ENCODE measurements at regions not wholly inside any gene's neighbourhood (a gene's known extent, or its start where the extent isn't known, plus 50 kb on each side); places are given as distances from the start of the nearest gene placed in this dataset.

DNA sequence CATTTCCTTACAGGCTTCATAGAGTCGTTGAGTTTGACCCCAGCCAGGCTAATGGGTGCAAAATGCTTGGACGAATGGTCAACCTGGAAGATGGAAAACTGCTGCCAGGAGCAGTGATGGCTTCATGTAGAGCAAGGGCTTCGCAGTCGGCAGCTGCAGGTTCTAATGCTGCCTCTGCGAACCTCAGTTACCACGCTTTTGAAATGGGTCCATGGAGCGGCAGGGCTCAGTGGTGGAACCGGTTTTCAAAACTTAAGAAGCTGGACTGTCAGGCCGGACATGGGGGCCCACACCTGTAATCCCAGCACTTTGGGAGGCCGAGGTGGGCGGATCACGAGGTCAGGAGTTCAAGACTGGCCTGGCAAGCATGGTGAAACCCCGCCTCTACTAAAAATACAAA lies 55.9 kb upstream of the PRR5 start:
- DNase-seq (ENCODE audit: low spot score) (no peak), ATAC-seq (no peak)
- TF ChIP-seq ZNF281 (CRISPR knock-in tag; IDR thresholded peaks at IDR 0.05) (no peak), ZNF671 (CRISPR knock-in tag; IDR thresholded peaks at IDR 0.05) (no peak), NR3C1 (CRISPR knock-in tag; conservative IDR thresholded peaks at IDR 0.05; ENCODE audit: low read depth) (no peak), ZNF219 (CRISPR knock-in tag; IDR thresholded peaks at IDR 0.05; ENCODE audit: borderline replicate concordance) (no peak), SP1 (CRISPR knock-in tag; conservative IDR thresholded peaks at IDR 0.05) (no peak), MAX (CRISPR knock-in tag; IDR thresholded peaks at IDR 0.05) (no peak), TEAD1 (CRISPR knock-in tag; IDR thresholded peaks at IDR 0.05) (no peak), FOXK1 (CRISPR knock-in tag; IDR thresholded peaks at IDR 0.05) (no peak)
- TF ChIP-seq, protein P1, sequence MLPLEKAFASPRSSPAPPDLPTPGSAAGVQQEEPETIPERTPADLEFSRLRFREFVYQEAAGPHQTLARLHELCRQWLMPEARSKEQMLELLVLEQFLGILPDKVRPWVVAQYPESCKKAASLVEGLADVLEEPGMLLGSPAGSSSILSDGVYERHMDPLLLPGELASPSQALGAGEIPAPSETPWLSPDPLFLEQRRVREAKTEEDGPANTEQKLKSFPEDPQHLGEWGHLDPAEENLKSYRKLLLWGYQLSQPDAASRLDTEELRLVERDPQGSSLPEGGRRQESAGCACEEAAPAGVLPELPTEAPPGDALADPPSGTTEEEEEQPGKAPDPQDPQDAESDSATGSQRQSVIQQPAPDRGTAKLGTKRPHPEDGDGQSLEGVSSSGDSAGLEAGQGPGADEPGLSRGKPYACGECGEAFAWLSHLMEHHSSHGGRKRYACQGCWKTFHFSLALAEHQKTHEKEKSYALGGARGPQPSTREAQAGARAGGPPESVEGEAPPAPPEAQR (CRISPR knock-in tag; IDR thresholded peaks at IDR 0.05) = no peak
- TF ChIP-seq, protein P2, sequence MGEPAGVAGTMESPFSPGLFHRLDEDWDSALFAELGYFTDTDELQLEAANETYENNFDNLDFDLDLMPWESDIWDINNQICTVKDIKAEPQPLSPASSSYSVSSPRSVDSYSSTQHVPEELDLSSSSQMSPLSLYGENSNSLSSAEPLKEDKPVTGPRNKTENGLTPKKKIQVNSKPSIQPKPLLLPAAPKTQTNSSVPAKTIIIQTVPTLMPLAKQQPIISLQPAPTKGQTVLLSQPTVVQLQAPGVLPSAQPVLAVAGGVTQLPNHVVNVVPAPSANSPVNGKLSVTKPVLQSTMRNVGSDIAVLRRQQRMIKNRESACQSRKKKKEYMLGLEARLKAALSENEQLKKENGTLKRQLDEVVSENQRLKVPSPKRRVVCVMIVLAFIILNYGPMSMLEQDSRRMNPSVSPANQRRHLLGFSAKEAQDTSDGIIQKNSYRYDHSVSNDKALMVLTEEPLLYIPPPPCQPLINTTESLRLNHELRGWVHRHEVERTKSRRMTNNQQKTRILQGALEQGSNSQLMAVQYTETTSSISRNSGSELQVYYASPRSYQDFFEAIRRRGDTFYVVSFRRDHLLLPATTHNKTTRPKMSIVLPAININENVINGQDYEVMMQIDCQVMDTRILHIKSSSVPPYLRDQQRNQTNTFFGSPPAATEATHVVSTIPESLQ (CRISPR knock-in tag; IDR thresholded peaks at IDR 0.05) = no peak
- TF ChIP-seq, protein P3, sequence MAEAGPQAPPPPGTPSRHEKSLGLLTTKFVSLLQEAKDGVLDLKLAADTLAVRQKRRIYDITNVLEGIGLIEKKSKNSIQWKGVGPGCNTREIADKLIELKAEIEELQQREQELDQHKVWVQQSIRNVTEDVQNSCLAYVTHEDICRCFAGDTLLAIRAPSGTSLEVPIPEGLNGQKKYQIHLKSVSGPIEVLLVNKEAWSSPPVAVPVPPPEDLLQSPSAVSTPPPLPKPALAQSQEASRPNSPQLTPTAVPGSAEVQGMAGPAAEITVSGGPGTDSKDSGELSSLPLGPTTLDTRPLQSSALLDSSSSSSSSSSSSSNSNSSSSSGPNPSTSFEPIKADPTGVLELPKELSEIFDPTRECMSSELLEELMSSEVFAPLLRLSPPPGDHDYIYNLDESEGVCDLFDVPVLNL (CRISPR knock-in tag; IDR thresholded peaks at IDR 0.05; ENCODE audit: borderline replicate concordance, low read depth) = no peak
- ChIA-PET CTCF (interaction anchor here (0.5 to 6.3 kb wide), 8 partner anchors 15 to 653 kb away, joined by 3 to 31 read pairs (median 4); no protein-coding TSS in a partner anchor), POLR2A (no interaction called here)
- no peaks in the 10 kb centered on the region; the same call in 1 of the 2 replicates for H3K27me3 Mint-ChIP-seq (ENCODE audit: low read depth)
- no peaks in the 10 kb centered on the region for H3K36me3 Mint-ChIP-seq
- no peaks in the 10 kb centered on the region for H3K9me3 Mint-ChIP-seq
- no peak overlapping the region for H3K27ac Mint-ChIP-seq
- no peaks in the 10 kb centered on the region for H3K4me1 Mint-ChIP-seq
- no peak overlapping the region for H3K4me3 Mint-ChIP-seq

DNA sequence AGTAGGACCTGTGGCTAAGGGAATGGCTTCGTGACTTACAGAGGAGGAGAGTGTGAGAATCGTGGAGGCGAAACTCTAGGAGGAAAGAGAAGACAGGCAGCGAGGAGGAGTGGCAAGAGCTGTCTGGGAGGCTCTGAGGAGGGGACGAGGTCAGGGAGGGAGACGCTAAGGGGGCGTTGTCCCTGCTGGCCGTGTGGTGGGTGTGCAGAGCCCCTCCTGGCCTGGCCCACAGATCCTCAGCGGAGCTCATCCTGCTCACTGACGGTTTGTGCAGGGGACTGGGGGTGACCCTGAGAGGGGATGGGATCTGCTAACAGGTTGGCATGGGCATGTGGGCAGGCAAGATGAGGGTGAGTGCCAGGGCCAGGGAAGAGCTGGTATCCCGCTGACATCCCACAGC lies 56.5 kb upstream of the PRR5 start:
- DNase-seq (ENCODE audit: low spot score) (no peak), ATAC-seq (no peak)
- Mint-ChIP-seq H3K27ac (no peak overlapping the region), H3K36me3 (no peaks in the 10 kb centered on the region), H3K9me3 (no peaks in the 10 kb centered on the region), H3K4me1 (no peaks in the 10 kb centered on the region), H3K4me3 (no peak overlapping the region), H3K27me3 (ENCODE audit: low read depth) (no peaks in the 10 kb centered on the region; the same call in 1 of the 2 replicates)
- ChIA-PET CTCF (interaction anchor here (0.5 to 6.3 kb wide), 6 partner anchors 15 to 652 kb away, joined by 3 to 31 read pairs (median 6); no protein-coding TSS in a partner anchor), POLR2A (no interaction called here)
- TF ChIP-seq GRHL2 (CRISPR knock-in tag; IDR thresholded peaks at IDR 0.05; ENCODE audit: insufficient replicate concordance, severe bottlenecking) (no peak), ZNF138 (CRISPR knock-in tag; conservative IDR thresholded peaks at IDR 0.05) (no peak), NR2C2 (CRISPR knock-in tag; IDR thresholded peaks at IDR 0.05) (no peak), ZBTB43 (CRISPR knock-in tag; IDR thresholded peaks at IDR 0.05) (no peak), ESRRA (CRISPR knock-in tag; IDR thresholded peaks at IDR 0.05; ENCODE audit: borderline replicate concordance) (no peak)

Measured in WTC11 (cell line).